ENCODE measurements at regions not wholly inside any gene's neighbourhood (a gene's known extent, or its start where the extent isn't known, plus 50 kb on each side); places are given as distances from the start of the nearest gene placed in this dataset.

DNA sequence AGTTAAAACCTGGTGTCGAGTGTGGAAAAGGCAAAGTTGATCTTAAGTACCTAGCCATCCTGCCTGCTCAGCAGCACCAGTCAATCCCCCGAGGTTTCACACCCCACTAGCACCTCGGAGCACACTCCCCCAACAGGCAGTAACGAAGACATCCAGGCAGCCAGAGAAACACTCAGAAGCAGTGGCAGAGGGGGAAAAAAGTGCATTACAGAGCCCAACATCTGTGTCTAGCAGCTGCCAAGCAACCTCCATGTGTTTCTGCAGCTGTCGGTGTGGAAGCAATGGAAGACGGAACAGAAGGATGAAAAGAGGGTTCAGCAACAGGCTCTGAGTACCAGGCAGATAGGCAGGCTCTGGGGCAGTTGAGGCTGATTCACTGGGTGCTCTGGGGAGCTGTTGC lies 73.4 kb upstream of the PROX1 start:
- no peak overlapping the region for H3K4me3 ChIP-seq (ENCODE audit: low read depth, low read length)
- TF ChIP-seq, protein P1, sequence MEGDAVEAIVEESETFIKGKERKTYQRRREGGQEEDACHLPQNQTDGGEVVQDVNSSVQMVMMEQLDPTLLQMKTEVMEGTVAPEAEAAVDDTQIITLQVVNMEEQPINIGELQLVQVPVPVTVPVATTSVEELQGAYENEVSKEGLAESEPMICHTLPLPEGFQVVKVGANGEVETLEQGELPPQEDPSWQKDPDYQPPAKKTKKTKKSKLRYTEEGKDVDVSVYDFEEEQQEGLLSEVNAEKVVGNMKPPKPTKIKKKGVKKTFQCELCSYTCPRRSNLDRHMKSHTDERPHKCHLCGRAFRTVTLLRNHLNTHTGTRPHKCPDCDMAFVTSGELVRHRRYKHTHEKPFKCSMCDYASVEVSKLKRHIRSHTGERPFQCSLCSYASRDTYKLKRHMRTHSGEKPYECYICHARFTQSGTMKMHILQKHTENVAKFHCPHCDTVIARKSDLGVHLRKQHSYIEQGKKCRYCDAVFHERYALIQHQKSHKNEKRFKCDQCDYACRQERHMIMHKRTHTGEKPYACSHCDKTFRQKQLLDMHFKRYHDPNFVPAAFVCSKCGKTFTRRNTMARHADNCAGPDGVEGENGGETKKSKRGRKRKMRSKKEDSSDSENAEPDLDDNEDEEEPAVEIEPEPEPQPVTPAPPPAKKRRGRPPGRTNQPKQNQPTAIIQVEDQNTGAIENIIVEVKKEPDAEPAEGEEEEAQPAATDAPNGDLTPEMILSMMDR (IDR thresholded peaks at IDR 0.05; ENCODE audit: control insufficient read depth, extremely low read depth, insufficient read depth): no peak
- DNase-seq (ENCODE audit: low read depth): no peak

DNA sequence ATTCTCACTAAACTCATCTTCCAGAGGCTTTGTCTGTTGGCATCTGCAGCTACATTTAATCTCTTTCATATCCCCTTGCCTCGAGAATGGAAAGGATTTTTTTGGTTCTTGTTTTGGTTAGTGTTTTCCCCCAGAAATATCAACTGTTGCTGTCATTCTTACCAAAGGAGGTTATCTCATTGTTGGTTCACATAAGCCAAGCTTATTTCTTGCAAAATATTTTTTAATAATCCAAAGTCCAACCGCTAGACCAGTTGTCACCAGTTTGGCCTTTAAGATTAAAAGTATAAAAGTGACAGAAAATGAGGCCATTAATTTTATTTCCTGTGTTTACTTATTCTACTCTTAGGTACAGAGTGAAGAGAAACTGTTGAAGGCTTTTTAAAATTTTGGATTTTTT lies 66.5 kb upstream of the PROX1 start:
- TF ChIP-seq, protein P1 (IDR thresholded peaks at IDR 0.05; ENCODE audit: control insufficient read depth, extremely low read depth, insufficient read depth): no peak
- no peak for DNase-seq (ENCODE audit: low read depth)
- no peak overlapping the region for H3K4me3 ChIP-seq (ENCODE audit: low read depth, low read length)

DNA sequence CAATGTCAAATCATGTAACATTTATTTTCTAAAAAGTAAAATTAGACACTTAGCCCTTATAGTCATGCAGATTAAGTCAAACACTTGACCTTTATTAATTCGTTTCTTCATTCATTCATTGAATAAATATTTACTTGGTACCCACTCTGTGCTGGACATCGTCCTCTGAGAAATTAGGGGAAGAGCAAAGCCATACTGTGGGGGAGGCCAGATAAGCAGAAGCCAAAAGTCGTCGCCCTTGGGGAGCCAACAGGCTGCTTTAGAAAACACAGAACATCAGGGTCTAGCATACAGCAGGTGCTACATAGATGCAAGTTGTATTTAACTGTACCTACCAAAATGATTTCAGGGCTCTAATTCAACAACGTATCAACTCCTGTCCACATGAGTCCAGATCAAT lies 66.1 kb upstream of the PROX1 start:
- no peak overlapping the region for H3K4me3 ChIP-seq (ENCODE audit: low read depth, low read length)
- TF ChIP-seq, protein P1 (IDR thresholded peaks at IDR 0.05; ENCODE audit: control insufficient read depth, extremely low read depth, insufficient read depth): no peak
- no peak for DNase-seq (ENCODE audit: low read depth)

DNA sequence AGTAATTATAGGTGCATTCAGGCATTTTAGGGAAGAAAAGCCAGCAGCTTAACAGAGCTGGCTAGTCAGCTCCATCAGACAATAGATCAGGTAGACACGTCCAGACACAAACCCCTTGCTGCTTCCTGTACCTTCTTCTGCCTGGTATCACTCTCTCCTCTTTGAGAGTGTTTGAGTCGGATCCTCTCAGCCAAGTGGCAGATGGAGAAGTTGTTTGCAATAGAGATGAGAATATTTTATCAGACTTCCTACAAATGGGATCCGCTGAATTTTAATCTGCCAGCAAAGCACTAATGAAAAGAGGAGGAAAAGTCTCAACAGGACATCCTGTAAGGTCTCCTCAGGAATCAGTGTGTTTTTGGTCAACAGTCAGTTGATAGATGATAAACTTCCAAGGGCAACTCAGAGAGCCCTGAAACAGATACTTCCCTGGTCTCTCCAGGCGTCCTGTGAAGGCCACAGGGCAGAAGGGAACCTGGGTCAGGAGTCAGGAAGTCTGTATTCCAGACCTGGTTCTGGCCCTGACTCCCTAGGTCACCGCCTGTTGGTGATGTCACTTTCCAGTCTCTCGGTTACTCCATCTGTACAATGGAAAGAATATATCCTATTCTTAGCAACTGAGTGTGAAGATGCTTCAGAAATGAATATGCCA lies 62.1 kb upstream of the PROX1 start:
- no peak for DNase-seq (ENCODE audit: low read depth)
- TF ChIP-seq, protein P1 (IDR thresholded peaks at IDR 0.05; ENCODE audit: control insufficient read depth, extremely low read depth, insufficient read depth): no peak
- H3K4me3 ChIP-seq (ENCODE audit: low read depth, low read length): no peak overlapping the region

DNA sequence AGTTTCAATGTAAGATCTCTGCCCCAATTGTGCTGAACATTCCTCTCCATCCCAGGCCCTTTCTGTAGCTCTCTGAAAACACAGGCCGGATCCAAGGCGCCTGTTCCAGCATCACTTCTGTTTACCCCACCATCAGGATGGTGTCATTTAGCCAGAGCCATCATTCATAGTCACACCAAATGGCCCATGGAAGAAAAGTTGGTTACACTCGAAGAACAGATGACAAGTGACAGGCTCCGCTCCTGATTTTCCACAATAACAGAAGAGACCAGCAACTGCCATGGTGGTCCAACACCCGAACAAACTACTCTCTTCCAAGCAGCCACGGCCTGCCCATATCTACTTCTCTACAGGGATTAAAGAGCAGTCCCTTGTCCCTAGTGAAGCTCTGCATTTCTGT lies 59.9 kb upstream of the PROX1 start:
- TF ChIP-seq, protein P1 (IDR thresholded peaks at IDR 0.05; ENCODE audit: control insufficient read depth, extremely low read depth, insufficient read depth): no peak
- H3K4me3 ChIP-seq (ENCODE audit: low read depth, low read length): no peak overlapping the region
- DNase-seq (ENCODE audit: low read depth): no peak

DNA sequence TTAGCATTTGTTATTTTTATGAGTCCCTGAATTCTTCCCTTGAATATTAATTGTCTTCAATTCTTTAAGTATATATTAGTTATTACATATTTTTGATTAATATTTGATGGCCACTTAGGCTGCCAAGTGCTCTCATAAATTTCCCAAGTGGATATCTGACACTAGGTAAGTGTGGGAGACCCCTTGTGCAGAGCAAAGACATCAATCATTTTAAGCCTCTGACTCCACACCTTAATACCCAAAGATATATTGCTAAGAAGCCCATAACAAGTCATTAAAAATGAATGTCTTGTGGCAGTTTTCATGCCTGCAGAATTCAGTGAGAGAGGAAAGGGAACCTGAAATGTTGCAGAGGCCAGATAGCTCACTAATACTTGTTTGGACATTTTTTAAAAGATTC lies 58.4 kb upstream of the PROX1 start:
- H3K4me3 ChIP-seq (ENCODE audit: low read depth, low read length): no peak overlapping the region
- no peak for DNase-seq (ENCODE audit: low read depth)

More for the DNA sequence above, 58.4 kb upstream of the PROX1 start:
- TF ChIP-seq, protein P1 (IDR thresholded peaks at IDR 0.05; ENCODE audit: control insufficient read depth, extremely low read depth, insufficient read depth): no peak
